Activated CD8-positive, alpha-beta T cell treated with anti-CD3 and anti-CD28 coated beads for 36 hours (primary cell): ENCODE measurements at regions not wholly inside any gene's neighbourhood (a gene's known extent, or its start where the extent isn't known, plus 50 kb on each side); places are given as distances from the start of the nearest gene placed in this dataset.

Experiments
- ATAC-seq: fragments of 200-7000 bp; cut with Tn5 transposase; one replicate; pipeline ENCODE4 v1.10.0; 2021; ENCODE audit warnings: mild to moderate bottlenecking, moderate library complexity
- CTCF ChIA-PET: fragments of 350-600 bp; sonication (Branson Sonifier 250); formaldehyde crosslinking; loops from one replicate; lab custom pipeline; 2021; ENCODE audit warnings: antibody characterized with exemption; lab: Charles Lee
- POLR2A ChIA-PET: fragments of 350-600 bp; sonication (Branson Sonifier 250); formaldehyde crosslinking; loops from one replicate; lab custom pipeline; 2021; ENCODE audit warnings: antibody characterized with exemption; lab: Charles Lee
- DNase-seq: peaks from one replicate; pipeline ENCODE4 v3.0.0-alpha.2; 2020
- H3K27ac Mint-ChIP-seq: one replicate; pipeline ENCODE4 v1.8.0; 2021; ENCODE audit warnings: mild to moderate bottlenecking, mixed read lengths
- H3K27me3 Mint-ChIP-seq: one replicate; pipeline ENCODE4 v1.8.0; 2021; ENCODE audit warnings: mixed read lengths
- H3K36me3 Mint-ChIP-seq: one replicate; pipeline ENCODE4 v1.8.0; 2021; ENCODE audit warnings: low read depth, mixed read lengths
- H3K4me1 Mint-ChIP-seq: one replicate; pipeline ENCODE4 v1.8.0; 2021; ENCODE audit warnings: low read depth, mixed read lengths
- H3K4me3 Mint-ChIP-seq: one replicate; pipeline ENCODE4 v1.8.0; 2021; ENCODE audit warnings: mild to moderate bottlenecking, moderate library complexity, mixed read lengths
- H3K9me3 Mint-ChIP-seq: one replicate; pipeline ENCODE4 v1.8.0; 2021; ENCODE audit warnings: mixed read lengths
- intact Hi-C: fragments of 100-400 bp; cut with micrococcal nuclease; formaldehyde crosslinking; loops from one replicate; pipeline ENCODE4 v1.10.0; 2022
- TF ChIP-seq, protein P1 (sequence below): fragments of 200-600 bp; IDR thresholded peaks from one replicate; pipeline ENCODE4 v1.8.0; 2022; ENCODE audit warnings: antibody characterized with exemption, mild to moderate bottlenecking

DNA sequence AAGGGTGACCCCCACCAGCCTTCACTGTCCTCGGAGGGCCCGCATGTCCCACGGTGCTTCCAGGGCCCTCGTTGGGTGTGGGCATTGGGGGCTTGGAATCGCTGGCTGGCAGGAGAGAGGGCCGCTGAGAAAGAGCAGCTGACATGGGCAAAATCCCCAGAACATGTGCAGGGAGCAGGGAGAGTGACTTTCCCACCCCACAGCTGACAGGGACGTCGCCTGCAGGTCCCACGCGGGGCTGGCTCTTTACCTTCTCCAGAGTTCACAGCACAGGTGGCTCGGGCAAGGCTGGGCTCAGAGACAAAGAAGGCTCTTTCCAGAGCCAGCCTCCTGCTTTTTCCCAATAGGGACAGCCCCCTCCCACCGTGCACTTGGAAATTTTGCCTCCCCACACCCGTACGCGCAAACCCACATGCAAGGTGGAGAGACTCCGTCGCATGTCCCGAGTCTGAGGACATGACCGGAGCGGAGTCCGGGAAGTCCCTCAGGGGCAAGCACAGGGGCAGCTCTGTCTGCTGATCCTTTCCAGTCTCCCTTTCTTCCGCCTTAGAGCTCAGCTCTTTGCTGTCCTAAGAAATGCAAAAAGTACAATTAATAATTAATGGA, 370.2 kb upstream of the MYT1L start:
- no peaks in the 10 kb centered on the region for H3K36me3 Mint-ChIP-seq
- H3K9me3 Mint-ChIP-seq = no peaks in the 10 kb centered on the region
- intact Hi-C loops = no loop called here
- no peak overlapping the region for H3K27ac Mint-ChIP-seq
- peaks cover 3% of the 10 kb centered on the region for H3K4me1 Mint-ChIP-seq
- H3K4me3 Mint-ChIP-seq = no peak overlapping the region
- TF ChIP-seq, protein P1, sequence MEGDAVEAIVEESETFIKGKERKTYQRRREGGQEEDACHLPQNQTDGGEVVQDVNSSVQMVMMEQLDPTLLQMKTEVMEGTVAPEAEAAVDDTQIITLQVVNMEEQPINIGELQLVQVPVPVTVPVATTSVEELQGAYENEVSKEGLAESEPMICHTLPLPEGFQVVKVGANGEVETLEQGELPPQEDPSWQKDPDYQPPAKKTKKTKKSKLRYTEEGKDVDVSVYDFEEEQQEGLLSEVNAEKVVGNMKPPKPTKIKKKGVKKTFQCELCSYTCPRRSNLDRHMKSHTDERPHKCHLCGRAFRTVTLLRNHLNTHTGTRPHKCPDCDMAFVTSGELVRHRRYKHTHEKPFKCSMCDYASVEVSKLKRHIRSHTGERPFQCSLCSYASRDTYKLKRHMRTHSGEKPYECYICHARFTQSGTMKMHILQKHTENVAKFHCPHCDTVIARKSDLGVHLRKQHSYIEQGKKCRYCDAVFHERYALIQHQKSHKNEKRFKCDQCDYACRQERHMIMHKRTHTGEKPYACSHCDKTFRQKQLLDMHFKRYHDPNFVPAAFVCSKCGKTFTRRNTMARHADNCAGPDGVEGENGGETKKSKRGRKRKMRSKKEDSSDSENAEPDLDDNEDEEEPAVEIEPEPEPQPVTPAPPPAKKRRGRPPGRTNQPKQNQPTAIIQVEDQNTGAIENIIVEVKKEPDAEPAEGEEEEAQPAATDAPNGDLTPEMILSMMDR = no peak
- no peak for DNase-seq
- ChIA-PET CTCF (no interaction called here), POLR2A (no interaction called here)
- H3K27me3 Mint-ChIP-seq = no peaks in the 10 kb centered on the region
- no peak for ATAC-seq

DNA sequence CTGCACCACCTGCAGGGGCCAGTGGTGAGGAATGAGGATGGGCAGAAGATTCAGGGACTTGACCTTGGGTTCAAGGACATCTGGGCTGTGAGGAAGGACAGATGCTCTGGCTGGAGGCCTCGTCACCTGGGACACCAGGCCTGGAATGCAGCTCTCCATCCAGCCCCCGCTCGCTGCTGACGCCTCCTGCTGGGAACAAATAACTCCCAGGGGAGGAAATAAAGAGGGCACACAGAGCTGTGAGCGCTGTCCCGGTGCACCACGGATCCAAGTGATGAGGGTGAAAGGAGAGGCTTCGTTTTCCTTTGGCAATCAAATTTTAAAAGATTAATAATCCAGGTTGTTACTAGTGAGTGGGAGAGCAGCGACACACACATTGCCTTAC, 368.0 kb upstream of the MYT1L start:
- CTCF ChIA-PET = interaction anchor here (1.1 to 1.6 kb wide), 2 partner anchors 11 to 12 kb away, joined by 3 to 4 read pairs; no protein-coding TSS in a partner anchor
- H3K9me3 Mint-ChIP-seq = no peaks in the 10 kb centered on the region
- no peak for ATAC-seq
- H3K36me3 Mint-ChIP-seq = no peaks in the 10 kb centered on the region
- no peak overlapping the region for H3K4me3 Mint-ChIP-seq
- TF ChIP-seq, protein P1 = no peak
- DNase-seq = no peak
- POLR2A ChIA-PET = no interaction called here
- intact Hi-C loops = no loop called here
- H3K4me1 Mint-ChIP-seq = no peaks in the 10 kb centered on the region
- no peak overlapping the region for H3K27ac Mint-ChIP-seq
- no peaks in the 10 kb centered on the region for H3K27me3 Mint-ChIP-seq

DNA sequence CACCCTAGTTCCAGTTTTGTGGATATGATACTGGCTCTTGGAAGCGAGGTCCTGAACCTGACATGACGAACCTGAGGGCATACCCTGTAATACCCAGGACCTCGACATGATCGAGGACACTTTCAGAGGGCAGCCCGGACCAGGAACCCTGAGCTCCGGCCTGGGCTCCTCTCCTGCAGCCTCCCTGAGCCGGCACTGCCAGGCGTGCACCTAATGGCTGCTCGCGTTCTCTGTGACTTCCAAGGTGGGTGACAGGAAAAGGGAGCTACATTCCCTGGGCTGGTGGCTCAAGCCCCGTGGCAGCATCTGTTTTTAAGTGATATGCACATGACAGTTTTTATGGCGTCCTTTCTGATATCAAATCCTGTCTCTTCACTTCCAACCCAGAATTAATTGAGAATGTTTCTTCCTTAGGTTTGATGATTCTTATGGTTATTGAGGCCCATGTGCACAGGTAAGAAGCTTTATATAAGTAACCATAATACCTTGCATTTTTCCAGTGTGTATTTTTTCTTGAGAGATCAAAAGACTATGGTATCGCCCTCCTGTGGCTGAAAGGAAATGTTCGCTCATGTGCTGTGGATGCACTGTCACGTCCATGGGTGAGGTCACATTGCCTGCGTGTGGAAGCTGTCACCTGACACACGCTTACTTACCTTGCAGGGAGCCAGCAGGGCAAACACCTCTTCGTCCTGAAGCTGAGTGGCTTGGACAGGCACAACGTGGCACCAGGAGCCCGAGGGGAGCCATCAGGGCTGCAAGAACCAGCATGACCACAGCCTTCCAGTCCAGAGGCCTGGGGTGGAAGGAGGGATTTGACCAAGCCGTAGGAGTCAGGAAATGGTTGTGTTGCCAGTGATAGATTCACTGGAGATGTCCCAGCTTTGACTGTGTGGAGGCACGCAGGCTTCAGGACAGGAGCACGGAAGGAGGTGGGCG, 367.4 kb upstream of the MYT1L start:
- Mint-ChIP-seq H3K9me3 (no peaks in the 10 kb centered on the region), H3K27ac (no peak overlapping the region), H3K36me3 (no peaks in the 10 kb centered on the region), H3K27me3 (no peaks in the 10 kb centered on the region), H3K4me1 (no peaks in the 10 kb centered on the region), H3K4me3 (no peak overlapping the region)
- intact Hi-C loops = no loop called here
- peak; percentile 65 for ATAC-seq
- DNase-seq = peak; percentile 58
- ChIA-PET CTCF (interaction anchor here (0.7 to 1.6 kb wide), 4 partner anchors 10 to 176 kb away, joined by 3 to 4 read pairs (median 3); no protein-coding TSS in a partner anchor), POLR2A (no interaction called here)
- TF ChIP-seq, protein P1 = no peak

DNA sequence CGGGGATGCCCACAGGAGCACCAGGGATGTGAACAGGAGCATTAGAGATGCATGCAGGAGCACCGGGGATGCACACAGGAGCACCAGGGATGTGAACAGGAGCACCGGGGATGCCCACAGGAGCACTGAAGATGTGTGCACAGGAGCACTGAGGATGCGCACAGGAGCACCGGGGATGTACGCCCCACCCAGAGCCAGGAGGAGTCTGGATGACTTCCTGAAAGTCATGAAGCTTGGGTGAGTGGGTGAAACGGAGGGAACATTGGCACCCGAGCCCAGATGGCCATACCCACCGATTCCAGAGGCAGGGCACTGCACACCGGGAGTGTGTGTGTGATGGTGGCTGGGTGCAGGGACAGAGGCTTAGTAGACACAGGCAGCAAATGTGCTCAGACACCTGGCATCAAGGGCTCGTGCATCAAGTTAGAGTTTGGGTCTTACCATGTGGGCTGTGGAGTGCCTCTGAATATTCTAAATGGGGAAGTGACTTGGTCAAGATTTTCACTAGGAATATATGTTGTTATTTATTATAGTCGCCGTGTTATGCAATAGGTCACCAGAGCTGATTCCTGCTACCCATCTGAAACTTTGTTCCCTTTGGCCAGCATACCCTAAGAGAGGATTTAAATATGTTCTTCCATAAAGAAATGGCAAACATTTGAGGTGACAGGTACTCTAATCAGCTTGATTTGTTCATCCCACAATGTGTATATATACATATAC, 365.8 kb upstream of the MYT1L start:
- ChIA-PET CTCF (no interaction called here), POLR2A (no interaction called here)
- TF ChIP-seq, protein P1 = no peak
- H3K36me3 Mint-ChIP-seq = no peaks in the 10 kb centered on the region
- no peak overlapping the region for H3K4me3 Mint-ChIP-seq
- ATAC-seq (no peak), DNase-seq (no peak)
- H3K27ac Mint-ChIP-seq = no peak overlapping the region
- H3K9me3 Mint-ChIP-seq = no peaks in the 10 kb centered on the region
- H3K4me1 Mint-ChIP-seq = no peaks in the 10 kb centered on the region
- no peaks in the 10 kb centered on the region for H3K27me3 Mint-ChIP-seq
- intact Hi-C loops = no loop called here
